Body of pancreas (tissue), 4 donors: ENCODE measurements at regions not wholly inside any gene's neighbourhood (a gene's known extent, or its start where the extent isn't known, plus 50 kb on each side); places are given as distances from the start of the nearest gene placed in this dataset.

Experiments used
- POLR2A ChIP-seq, 3 donors: fragments of 450-650 bp; IDR thresholded peaks; one replicate each; pipeline ENCODE4 v1.6.1; 2016; ENCODE audit warnings: antibody characterized with exemption in 3 of 3, mild to moderate bottlenecking in 2 of 3
- TF ChIP-seq, protein P1 (sequence below), 7 experiments: fragments of 450-650 bp in 4 of 7; fragments of 200-600 bp in 3 of 7; sonication (generic) in 3 of 7; IDR thresholded peaks; one replicate each; pipeline ENCODE4 v1.5.1; 2016 to 2019; ENCODE audit warnings: antibody characterized with exemption in 7 of 7

DNA sequence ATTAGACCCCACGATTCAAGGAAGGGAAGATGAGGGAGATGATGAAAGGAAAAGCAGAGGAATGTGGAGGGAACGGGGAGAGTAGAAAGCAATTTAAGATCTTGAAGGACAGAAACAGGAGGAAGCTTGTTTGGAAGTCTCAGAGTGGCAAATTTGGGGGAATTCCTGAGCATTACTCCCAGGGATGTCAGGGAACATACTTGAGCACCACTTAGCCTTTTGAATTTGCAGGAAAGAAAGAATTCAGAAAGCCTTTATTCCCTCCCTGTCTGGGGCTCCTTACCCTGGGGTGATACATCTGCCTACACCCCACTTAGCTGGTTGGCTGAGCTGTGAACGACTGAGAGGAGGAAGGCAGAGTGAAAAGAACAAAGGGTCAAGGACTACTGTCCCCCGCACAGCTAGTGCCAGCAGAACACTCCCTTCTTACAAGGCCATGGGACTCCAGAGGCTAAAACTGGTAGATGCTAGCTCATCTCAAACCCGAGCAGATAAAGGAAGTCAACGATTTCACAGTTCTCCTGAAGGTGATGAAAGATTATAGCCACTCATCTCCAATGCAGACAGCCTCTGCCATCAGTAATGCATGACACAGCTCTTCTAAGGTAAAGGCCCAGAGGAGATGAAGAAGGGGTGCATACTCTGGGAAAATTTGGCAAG is 84.0 kb upstream of the AKIP1 start:
- TF ChIP-seq POLR2A (IDR thresholded peaks at IDR 0.05) = no peak
- TF ChIP-seq, protein P1, sequence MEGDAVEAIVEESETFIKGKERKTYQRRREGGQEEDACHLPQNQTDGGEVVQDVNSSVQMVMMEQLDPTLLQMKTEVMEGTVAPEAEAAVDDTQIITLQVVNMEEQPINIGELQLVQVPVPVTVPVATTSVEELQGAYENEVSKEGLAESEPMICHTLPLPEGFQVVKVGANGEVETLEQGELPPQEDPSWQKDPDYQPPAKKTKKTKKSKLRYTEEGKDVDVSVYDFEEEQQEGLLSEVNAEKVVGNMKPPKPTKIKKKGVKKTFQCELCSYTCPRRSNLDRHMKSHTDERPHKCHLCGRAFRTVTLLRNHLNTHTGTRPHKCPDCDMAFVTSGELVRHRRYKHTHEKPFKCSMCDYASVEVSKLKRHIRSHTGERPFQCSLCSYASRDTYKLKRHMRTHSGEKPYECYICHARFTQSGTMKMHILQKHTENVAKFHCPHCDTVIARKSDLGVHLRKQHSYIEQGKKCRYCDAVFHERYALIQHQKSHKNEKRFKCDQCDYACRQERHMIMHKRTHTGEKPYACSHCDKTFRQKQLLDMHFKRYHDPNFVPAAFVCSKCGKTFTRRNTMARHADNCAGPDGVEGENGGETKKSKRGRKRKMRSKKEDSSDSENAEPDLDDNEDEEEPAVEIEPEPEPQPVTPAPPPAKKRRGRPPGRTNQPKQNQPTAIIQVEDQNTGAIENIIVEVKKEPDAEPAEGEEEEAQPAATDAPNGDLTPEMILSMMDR (IDR thresholded peaks at IDR 0.05) = no peak
